Breast epithelium (tissue), 4 donors: ENCODE measurements at regions not wholly inside any gene's neighbourhood (a gene's known extent, or its start where the extent isn't known, plus 50 kb on each side); places are given as distances from the start of the nearest gene placed in this dataset.

ENCODE experiments used
- DNase-seq, 2 donors: peaks; one replicate each; pipeline ENCODE4 v3.0.0-alpha.2; 2019; ENCODE audit warnings: low spot score in 2 of 2
- H3K27ac ChIP-seq, 2 donors: fragments of 200-600 bp; sonication (generic) in 1 of 2; one replicate each; pipeline ENCODE4 v1.5.1; 2016 to 2019; ENCODE audit warnings: mild to moderate bottlenecking in 1 of 2
- H3K27me3 ChIP-seq, 2 donors: fragments of 200-600 bp; sonication (generic) in 1 of 2; one replicate each; pipeline versions ENCODE4 v1.5.1 to v1.6.0; 2017 to 2019; ENCODE audit warnings: control low read depth in 1 of 2, mild to moderate bottlenecking in 1 of 2
- H3K36me3 ChIP-seq: fragments of 200-600 bp; one replicate; pipeline ENCODE4 v1.5.1; 2019
- H3K4me1 ChIP-seq, 2 donors: fragments of 200-600 bp; sonication (generic); one replicate each; pipeline ENCODE4 v1.5.1; 2016 to 2019; ENCODE audit warnings: control low read depth in 1 of 2
- H3K4me3 ChIP-seq, 3 donors: fragments of 200-600 bp; sonication (generic); 1 replicate in 2 of 3; 2 replicates in 1 of 3; pipeline ENCODE4 v1.5.1; 2016 to 2019; ENCODE audit warnings: mild to moderate bottlenecking in 3 of 3, moderate library complexity in 2 of 3
- H3K9me3 ChIP-seq, 2 donors: fragments of 200-600 bp; sonication (generic) in 1 of 2; one replicate each; pipeline ENCODE4 v1.5.1; 2016 to 2019; ENCODE audit warnings: control low read depth in 1 of 2
- POLR2A ChIP-seq: fragments of 450-650 bp; IDR thresholded peaks from one replicate; pipeline ENCODE4 v1.6.1; 2016; ENCODE audit warnings: antibody characterized with exemption, mild to moderate bottlenecking, moderate library complexity
- POLR2AphosphoS5 ChIP-seq, 3 donors: sonication (generic); formaldehyde crosslinking; IDR thresholded peaks; one replicate each; pipeline ENCODE4 v1.6.1; 2017; ENCODE audit warnings: antibody characterized with exemption in 3 of 3
- intact Hi-C: fragments of 100-400 bp; cut with DNase I; formaldehyde crosslinking; loops from one replicate; pipeline ENCODE4 v1.15.1; 2023; ENCODE audit warnings: low total_unique reads
- TF ChIP-seq, protein P1 (sequence below), 3 donors: fragments of 450-650 bp; IDR thresholded peaks; one replicate each; pipeline ENCODE4 v1.5.1; 2016 to 2017; ENCODE audit warnings: antibody characterized with exemption in 3 of 3, mild to moderate bottlenecking in 3 of 3, moderate library complexity in 3 of 3

GRCh38 chr16:72388007-72388406, 216.1 kb upstream of the PMFBP1 start:
- H3K4me1 ChIP-seq = no peaks in the 10 kb centered on the region
- no peaks in the 10 kb centered on the region for H3K27me3 ChIP-seq
- H3K36me3 ChIP-seq = no peaks in the 10 kb centered on the region
- intact Hi-C loops = no loop called here
- TF ChIP-seq POLR2AphosphoS5 (IDR thresholded peaks at IDR 0.05) (no peak), POLR2A (no peak)
- TF ChIP-seq, protein P1, sequence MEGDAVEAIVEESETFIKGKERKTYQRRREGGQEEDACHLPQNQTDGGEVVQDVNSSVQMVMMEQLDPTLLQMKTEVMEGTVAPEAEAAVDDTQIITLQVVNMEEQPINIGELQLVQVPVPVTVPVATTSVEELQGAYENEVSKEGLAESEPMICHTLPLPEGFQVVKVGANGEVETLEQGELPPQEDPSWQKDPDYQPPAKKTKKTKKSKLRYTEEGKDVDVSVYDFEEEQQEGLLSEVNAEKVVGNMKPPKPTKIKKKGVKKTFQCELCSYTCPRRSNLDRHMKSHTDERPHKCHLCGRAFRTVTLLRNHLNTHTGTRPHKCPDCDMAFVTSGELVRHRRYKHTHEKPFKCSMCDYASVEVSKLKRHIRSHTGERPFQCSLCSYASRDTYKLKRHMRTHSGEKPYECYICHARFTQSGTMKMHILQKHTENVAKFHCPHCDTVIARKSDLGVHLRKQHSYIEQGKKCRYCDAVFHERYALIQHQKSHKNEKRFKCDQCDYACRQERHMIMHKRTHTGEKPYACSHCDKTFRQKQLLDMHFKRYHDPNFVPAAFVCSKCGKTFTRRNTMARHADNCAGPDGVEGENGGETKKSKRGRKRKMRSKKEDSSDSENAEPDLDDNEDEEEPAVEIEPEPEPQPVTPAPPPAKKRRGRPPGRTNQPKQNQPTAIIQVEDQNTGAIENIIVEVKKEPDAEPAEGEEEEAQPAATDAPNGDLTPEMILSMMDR (IDR thresholded peaks at IDR 0.05) = no peak
- H3K4me3 ChIP-seq = no peak overlapping the region
- peaks cover 0 to 25% of the 10 kb centered on the region in 2 donors for H3K9me3 ChIP-seq
- no peak for DNase-seq
- H3K27ac ChIP-seq = no peak overlapping the region

DNA sequence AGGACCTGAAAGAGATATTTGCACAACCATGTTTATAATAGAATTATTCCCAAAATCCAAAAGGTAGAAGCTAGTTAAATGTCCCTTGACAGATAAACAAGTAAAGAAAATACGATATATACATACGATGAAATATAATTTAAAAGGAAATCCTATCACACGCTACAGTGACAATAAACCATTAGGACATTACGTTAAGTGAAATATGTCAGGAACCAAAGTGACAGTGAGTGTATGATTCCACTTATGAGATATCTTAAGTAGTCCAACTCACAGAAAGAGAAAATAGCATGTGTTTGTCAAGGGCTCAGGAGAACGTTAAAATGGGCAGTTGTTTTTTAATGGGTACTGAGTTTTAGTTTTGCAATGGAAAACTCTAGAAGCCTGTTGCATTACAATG, 212.7 kb upstream of the PMFBP1 start:
- H3K4me3 ChIP-seq = no peak overlapping the region
- TF ChIP-seq, protein P1 (IDR thresholded peaks at IDR 0.05) = no peak
- no peak for TF ChIP-seq POLR2AphosphoS5 (IDR thresholded peaks at IDR 0.05)
- no peak for TF ChIP-seq POLR2A
- H3K4me1 ChIP-seq = no peaks in the 10 kb centered on the region
- H3K9me3 ChIP-seq = peaks cover 0 to 25% of the 10 kb centered on the region in 2 donors
- no peak for DNase-seq
- no peaks in the 10 kb centered on the region for H3K27me3 ChIP-seq
- no peak overlapping the region for H3K27ac ChIP-seq
- no peaks in the 10 kb centered on the region for H3K36me3 ChIP-seq
- intact Hi-C loops = loop anchor here (2.0 kb wide), 1 partner anchor 44 kb away; no protein-coding TSS in a partner anchor

DNA sequence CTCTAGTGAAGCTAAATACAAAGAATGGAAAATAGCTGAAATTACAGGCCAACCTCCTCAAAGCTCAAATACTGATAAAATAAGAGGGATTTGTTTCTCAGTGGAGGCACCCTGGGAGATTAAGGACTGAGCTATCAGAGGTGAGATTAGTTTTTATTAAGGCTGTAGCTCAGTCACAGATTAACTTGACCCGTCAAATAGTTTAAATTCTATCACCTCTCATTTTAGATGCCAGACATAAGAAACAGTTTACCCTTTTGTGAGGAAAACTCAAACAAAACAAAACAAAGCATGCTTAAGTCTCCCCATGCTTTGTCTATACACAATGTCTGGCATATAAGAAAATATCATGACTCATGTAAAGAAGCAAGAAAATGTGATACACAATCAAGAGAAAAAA, 208.3 kb upstream of the PMFBP1 start:
- intact Hi-C loops = no loop called here
- H3K27me3 ChIP-seq = no peaks in the 10 kb centered on the region
- no peak overlapping the region for H3K27ac ChIP-seq
- H3K9me3 ChIP-seq = no peaks in the 10 kb centered on the region
- TF ChIP-seq POLR2A = no peak
- TF ChIP-seq, protein P1 (IDR thresholded peaks at IDR 0.05) = no peak
- TF ChIP-seq POLR2AphosphoS5 (IDR thresholded peaks at IDR 0.05) = no peak
- H3K4me3 ChIP-seq = no peak overlapping the region
- no peaks in the 10 kb centered on the region for H3K36me3 ChIP-seq
- DNase-seq = no peak
- H3K4me1 ChIP-seq = no peaks in the 10 kb centered on the region

GRCh38 chr16:72373201-72373600, 201.2 kb upstream of the PMFBP1 start:
- Histone ChIP-seq H3K4me3 (no peak overlapping the region), H3K36me3 (no peaks in the 10 kb centered on the region), H3K27ac (no peak overlapping the region), H3K9me3 (no peaks in the 10 kb centered on the region), H3K4me1 (no peaks in the 10 kb centered on the region), H3K27me3 (no peaks in the 10 kb centered on the region)
- intact Hi-C loops = no loop called here
- TF ChIP-seq POLR2AphosphoS5 (IDR thresholded peaks at IDR 0.05) (no peak), POLR2A (no peak)
- TF ChIP-seq, protein P1 (IDR thresholded peaks at IDR 0.05) = no peak
- no peak for DNase-seq

- no peak for DNase-seq
- peaks cover 0 to 2% of the 10 kb centered on the region in 2 donors for H3K9me3 ChIP-seq
- H3K4me1 ChIP-seq = no peaks in the 10 kb centered on the region
- TF ChIP-seq, protein P1 (IDR thresholded peaks at IDR 0.05) = no peak
- TF ChIP-seq POLR2AphosphoS5 (IDR thresholded peaks at IDR 0.05) (no peak), POLR2A (no peak)
- H3K4me3 ChIP-seq = no peak overlapping the region
- H3K36me3 ChIP-seq = no peaks in the 10 kb centered on the region
- intact Hi-C loops = no loop called here
- H3K27me3 ChIP-seq = no peaks in the 10 kb centered on the region
- H3K27ac ChIP-seq = no peak overlapping the region
Observed at GRCh38 chr16:72372087-72373045, 200.4 kb upstream of the PMFBP1 start.
